Stomach (tissue), 4 donors: ENCODE measurements at regions not wholly inside any gene's neighbourhood (a gene's known extent, or its start where the extent isn't known, plus 50 kb on each side); places are given as distances from the start of the nearest gene placed in this dataset.

Experiments
- CTCF ChIP-seq, 7 experiments: fragments of 450-650 bp in 4 of 7; fragments of 200-600 bp in 3 of 7; sonication (generic) in 3 of 7; IDR thresholded peaks; one replicate each; pipeline ENCODE4 v1.5.1; 2016 to 2019; ENCODE audit warnings: antibody characterized with exemption in 7 of 7, control low read depth in 2 of 7, mild to moderate bottlenecking in 1 of 7
- EP300 ChIP-seq: sonication (generic); formaldehyde crosslinking; IDR thresholded peaks from one replicate; pipeline ENCODE4 v1.6.1; 2017; ENCODE audit warnings: antibody characterized with exemption
- POLR2A ChIP-seq, 4 donors: fragments of 450-650 bp; IDR thresholded peaks; one replicate each; pipeline ENCODE4 v1.6.1; 2016; ENCODE audit warnings: antibody characterized with exemption in 4 of 4, control low read depth in 2 of 4, mild to moderate bottlenecking in 1 of 4, moderate library complexity in 1 of 4

- TF ChIP-seq POLR2A (IDR thresholded peaks at IDR 0.05) (no peak), CTCF (IDR thresholded peaks at IDR 0.05) (no peak), EP300 (no peak)
Measured at GRCh38 chr3:102090721-102091045, 241.4 kb downstream of the NFKBIZ start.
